ENCODE measurements at regions not wholly inside any gene's neighbourhood (a gene's known extent, or its start where the extent isn't known, plus 50 kb on each side); places are given as distances from the start of the nearest gene placed in this dataset.

DNA sequence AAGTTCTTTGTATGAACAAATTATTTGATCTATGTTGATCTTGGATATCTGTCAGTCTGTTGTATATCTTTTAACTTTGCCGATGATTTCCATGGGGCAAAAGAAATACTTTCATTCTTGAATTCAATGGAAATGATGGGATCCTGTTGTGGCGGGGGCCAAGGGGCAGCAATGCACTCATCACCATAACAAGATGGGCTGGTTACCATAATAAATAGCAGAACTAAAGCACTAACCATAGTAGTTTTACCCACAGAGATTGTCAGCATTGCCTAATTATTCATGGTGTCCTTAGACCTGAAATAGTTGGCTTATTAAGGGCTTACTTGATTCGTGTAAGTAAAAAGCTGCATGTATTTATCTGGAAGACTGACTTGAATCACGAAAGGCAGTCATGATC lies 309.6 kb downstream of the RFC3 start:
- no peaks in the 10 kb centered on the region for H3K4me1 Mint-ChIP-seq (ENCODE audit: low read depth, unreplicated experiment)
- H3K4me1 ChIP-seq = no peaks in the 10 kb centered on the region
- no peaks in the 10 kb centered on the region for H3K9me3 ChIP-seq
- TF ChIP-seq, protein P1, sequence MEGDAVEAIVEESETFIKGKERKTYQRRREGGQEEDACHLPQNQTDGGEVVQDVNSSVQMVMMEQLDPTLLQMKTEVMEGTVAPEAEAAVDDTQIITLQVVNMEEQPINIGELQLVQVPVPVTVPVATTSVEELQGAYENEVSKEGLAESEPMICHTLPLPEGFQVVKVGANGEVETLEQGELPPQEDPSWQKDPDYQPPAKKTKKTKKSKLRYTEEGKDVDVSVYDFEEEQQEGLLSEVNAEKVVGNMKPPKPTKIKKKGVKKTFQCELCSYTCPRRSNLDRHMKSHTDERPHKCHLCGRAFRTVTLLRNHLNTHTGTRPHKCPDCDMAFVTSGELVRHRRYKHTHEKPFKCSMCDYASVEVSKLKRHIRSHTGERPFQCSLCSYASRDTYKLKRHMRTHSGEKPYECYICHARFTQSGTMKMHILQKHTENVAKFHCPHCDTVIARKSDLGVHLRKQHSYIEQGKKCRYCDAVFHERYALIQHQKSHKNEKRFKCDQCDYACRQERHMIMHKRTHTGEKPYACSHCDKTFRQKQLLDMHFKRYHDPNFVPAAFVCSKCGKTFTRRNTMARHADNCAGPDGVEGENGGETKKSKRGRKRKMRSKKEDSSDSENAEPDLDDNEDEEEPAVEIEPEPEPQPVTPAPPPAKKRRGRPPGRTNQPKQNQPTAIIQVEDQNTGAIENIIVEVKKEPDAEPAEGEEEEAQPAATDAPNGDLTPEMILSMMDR (IDR thresholded peaks at IDR 0.05; ENCODE audit: insufficient read depth in 1 of 2, low read depth in 1 of 2, low read length in 1 of 2, severe bottlenecking in 1 of 2, unreplicated experiment in 1 of 2) = no peak
- H3K9me3 Mint-ChIP-seq (ENCODE audit: unreplicated experiment) = no peaks in the 10 kb centered on the region
- no peaks in the 10 kb centered on the region for H3K36me3 ChIP-seq (ENCODE audit: control insufficient read depth, insufficient read depth, low read length)
- CTCF ChIA-PET = no interaction called here
- DNase-seq = no peak
- no peaks in the 10 kb centered on the region for H3K36me3 Mint-ChIP-seq (ENCODE audit: insufficient read depth, unreplicated experiment)
- no peak overlapping the region for H3K4me3 Mint-ChIP-seq (ENCODE audit: unreplicated experiment)
- POLR2A ChIA-PET = no interaction called here
- H3K27me3 ChIP-seq (replicated peaks; ENCODE audit: control insufficient read depth, insufficient read depth, low read length) = no peaks in the 10 kb centered on the region; the same call in 1 of the 2 replicates
- H3K27ac Mint-ChIP-seq (ENCODE audit: unreplicated experiment) = no peak overlapping the region
- H3K27me3 Mint-ChIP-seq (ENCODE audit: insufficient read depth, unreplicated experiment) = peaks cover 3% of the 10 kb centered on the region
- no peak overlapping the region for H3K4me3 ChIP-seq (ENCODE audit: low read depth, low read length)
- no TSS peak for BruUV-seq (replicated peaks)
- intact Hi-C loops (cut with micrococcal nuclease; ENCODE audit: unreplicated experiment) = no loop called here

DNA sequence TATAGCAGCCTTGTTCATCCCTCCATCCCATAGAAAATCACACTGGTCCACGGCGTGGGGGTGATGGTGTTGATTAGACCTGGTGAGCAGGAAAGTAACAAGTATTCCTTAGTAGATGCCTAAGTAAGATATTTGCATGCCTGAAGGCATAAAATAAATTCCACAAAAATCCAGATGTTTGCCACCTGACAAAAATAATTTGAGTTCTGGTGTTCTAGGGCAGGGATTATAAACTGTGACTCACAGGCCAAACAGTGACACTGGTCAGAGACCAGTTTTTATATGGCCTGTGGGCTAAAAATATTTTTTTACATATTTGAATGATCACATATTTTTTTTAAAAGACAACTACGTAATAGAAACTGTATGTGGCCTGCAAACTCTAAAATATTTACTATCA lies 310.7 kb downstream of the RFC3 start:
- H3K27me3 Mint-ChIP-seq (ENCODE audit: insufficient read depth, unreplicated experiment) = peaks cover 3% of the 10 kb centered on the region
- Histone ChIP-seq H3K36me3 (ENCODE audit: control insufficient read depth, insufficient read depth, low read length) (no peaks in the 10 kb centered on the region), H3K9me3 (no peaks in the 10 kb centered on the region), H3K4me3 (ENCODE audit: low read depth, low read length) (no peak overlapping the region), H3K27me3 (replicated peaks; ENCODE audit: control insufficient read depth, insufficient read depth, low read length) (no peaks in the 10 kb centered on the region), H3K4me1 (no peaks in the 10 kb centered on the region)
- TF ChIP-seq, protein P1 (IDR thresholded peaks at IDR 0.05; ENCODE audit: insufficient read depth in 1 of 2, low read depth in 1 of 2, low read length in 1 of 2, severe bottlenecking in 1 of 2, unreplicated experiment in 1 of 2) = no peak
- ChIA-PET CTCF (no interaction called here), POLR2A (no interaction called here)
- no TSS peak for BruUV-seq (replicated peaks)
- H3K4me1 Mint-ChIP-seq (ENCODE audit: low read depth, unreplicated experiment) = no peaks in the 10 kb centered on the region
- intact Hi-C loops (cut with micrococcal nuclease; ENCODE audit: unreplicated experiment) = no loop called here
- DNase-seq = no peak
- H3K27ac Mint-ChIP-seq (ENCODE audit: unreplicated experiment) = no peak overlapping the region
- no peak overlapping the region for H3K4me3 Mint-ChIP-seq (ENCODE audit: unreplicated experiment)
- H3K9me3 Mint-ChIP-seq (ENCODE audit: unreplicated experiment) = no peaks in the 10 kb centered on the region
- no peaks in the 10 kb centered on the region for H3K36me3 Mint-ChIP-seq (ENCODE audit: insufficient read depth, unreplicated experiment)

DNA sequence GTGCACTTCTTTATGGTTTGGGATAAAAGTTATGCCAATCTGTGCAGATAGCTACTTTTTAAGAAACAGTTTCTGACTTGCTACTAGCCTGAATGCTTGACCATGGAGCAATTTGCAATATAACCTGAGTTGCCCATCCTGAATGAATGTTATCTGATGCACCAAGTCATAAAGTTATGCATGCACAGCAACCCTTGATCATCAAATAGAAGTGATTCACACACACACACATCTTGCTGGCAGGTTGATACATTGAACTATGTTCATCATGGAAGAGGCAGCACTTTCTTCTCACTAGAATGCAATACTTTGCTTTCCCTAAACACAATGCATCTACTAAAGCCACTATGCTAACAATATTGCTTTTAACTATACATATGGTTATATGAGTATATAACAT lies 311.5 kb downstream of the RFC3 start:
- no peaks in the 10 kb centered on the region for H3K4me1 Mint-ChIP-seq (ENCODE audit: low read depth, unreplicated experiment)
- no peak overlapping the region for H3K4me3 Mint-ChIP-seq (ENCODE audit: unreplicated experiment)
- H3K27me3 Mint-ChIP-seq (ENCODE audit: insufficient read depth, unreplicated experiment) = peaks cover 3% of the 10 kb centered on the region
- Histone ChIP-seq H3K4me3 (ENCODE audit: low read depth, low read length) (no peak overlapping the region), H3K9me3 (no peaks in the 10 kb centered on the region), H3K27me3 (replicated peaks; ENCODE audit: control insufficient read depth, insufficient read depth, low read length) (no peaks in the 10 kb centered on the region), H3K4me1 (no peaks in the 10 kb centered on the region), H3K36me3 (ENCODE audit: control insufficient read depth, insufficient read depth, low read length) (no peaks in the 10 kb centered on the region)
- H3K36me3 Mint-ChIP-seq (ENCODE audit: insufficient read depth, unreplicated experiment) = no peaks in the 10 kb centered on the region
- DNase-seq = no peak
- ChIA-PET POLR2A (no interaction called here), CTCF (no interaction called here)
- H3K9me3 Mint-ChIP-seq (ENCODE audit: unreplicated experiment) = no peaks in the 10 kb centered on the region
- H3K27ac Mint-ChIP-seq (ENCODE audit: unreplicated experiment) = no peak overlapping the region
- TF ChIP-seq, protein P1 (IDR thresholded peaks at IDR 0.05; ENCODE audit: insufficient read depth in 1 of 2, low read depth in 1 of 2, low read length in 1 of 2, severe bottlenecking in 1 of 2, unreplicated experiment in 1 of 2) = no peak
- intact Hi-C loops (cut with micrococcal nuclease; ENCODE audit: unreplicated experiment) = no loop called here
- no TSS peak for BruUV-seq (replicated peaks)

All from Caco-2 (cell line).